IPS-18c (cell line): ENCODE measurements at regions not wholly inside any gene's neighbourhood (a gene's known extent, or its start where the extent isn't known, plus 50 kb on each side); places are given as distances from the start of the nearest gene placed in this dataset.
A peak's percentile ranks its signal among the peaks of the same experiment; 100 is the strongest.

Source experiments
- H3K4me3 ChIP-seq: 2 replicates; pipeline ENCODE4 v1.7.0; 2013; ENCODE audit warnings: low read depth, mild to moderate bottlenecking, low read length, moderate library complexity; ENCODE audit not compliant: insufficient read depth
- H3K9me3 ChIP-seq: one replicate; pipeline ENCODE4 v1.6.1; 2013; ENCODE audit warnings: mild to moderate bottlenecking, low read length, moderate library complexity; ENCODE audit not compliant: control insufficient read depth, insufficient read depth

DNA sequence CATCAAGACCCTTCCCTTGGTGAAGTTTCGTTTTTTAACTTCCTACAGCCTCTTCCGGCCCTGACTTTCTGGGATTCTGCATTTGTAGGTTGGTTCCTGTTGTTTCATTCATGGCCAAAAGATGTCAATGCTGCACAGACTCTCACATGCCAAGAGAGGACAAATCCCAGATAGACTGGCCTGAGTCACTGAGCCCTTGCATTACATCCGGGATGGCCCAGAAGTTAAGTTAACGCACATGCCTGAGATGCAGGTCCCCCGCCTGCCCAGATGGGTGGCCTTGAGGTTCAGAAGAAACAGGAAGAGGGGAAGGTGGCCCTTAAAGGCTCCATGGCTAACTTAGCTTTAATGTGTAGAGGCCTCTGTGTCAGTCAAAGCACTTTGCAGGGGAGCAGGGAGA is 51.6 kb upstream of the SRGAP3 start:
- Histone ChIP-seq H3K4me3 (no peak overlapping the region), H3K9me3 (peaks cover 2% of the 10 kb centered on the region)

- H3K9me3 ChIP-seq = peaks cover 2% of the 10 kb centered on the region
Measured at GRCh38 chr3:9301798-9302197, 52.4 kb upstream of the SRGAP3 start.

GRCh38 chr3:9302425-9303181 is 53.2 kb upstream of the SRGAP3 start:
- Histone ChIP-seq H3K4me3 (peak overlapping the region; percentile 29), H3K9me3 (peaks cover 2% of the 10 kb centered on the region)

More at GRCh38 chr3:9301798-9302197, 52.4 kb upstream of the SRGAP3 start:
- peak overlapping the region; percentile 29; the same call in 1 of the 2 replicates for H3K4me3 ChIP-seq

- Histone ChIP-seq H3K9me3 (no peaks in the 10 kb centered on the region), H3K4me3 (no peak overlapping the region)
Measured at GRCh38 chr3:9308298-9308990, 54.4 kb upstream of the THUMPD3 start.

GRCh38 chr3:9310043-9310442 is 52.8 kb upstream of the THUMPD3 start:
- no peak overlapping the region for H3K4me3 ChIP-seq
- H3K9me3 ChIP-seq = no peaks in the 10 kb centered on the region

DNA sequence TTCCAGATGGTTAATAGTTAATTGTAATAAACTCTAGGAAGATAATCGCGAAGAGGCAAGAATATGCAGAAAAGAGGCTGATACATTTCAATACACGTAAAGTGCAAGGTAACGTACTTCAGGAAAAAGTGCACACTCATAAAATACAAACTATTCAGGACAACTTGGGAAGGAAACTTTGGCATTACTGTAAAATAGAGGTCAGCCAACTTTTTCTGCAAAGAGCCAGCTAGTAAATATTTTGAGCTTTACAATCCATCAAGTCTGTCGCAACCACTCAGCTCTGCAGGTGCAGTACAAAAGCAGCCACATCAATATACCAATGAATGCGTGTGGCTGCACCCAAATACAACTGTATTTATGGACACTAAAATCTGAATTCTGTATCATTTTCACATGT is 51.6 kb upstream of the THUMPD3 start:
- Histone ChIP-seq H3K4me3 (no peak overlapping the region), H3K9me3 (no peaks in the 10 kb centered on the region)
